ENCODE measurements at regions not wholly inside any gene's neighbourhood (a gene's known extent, or its start where the extent isn't known, plus 50 kb on each side); places are given as distances from the start of the nearest gene placed in this dataset.

DNA sequence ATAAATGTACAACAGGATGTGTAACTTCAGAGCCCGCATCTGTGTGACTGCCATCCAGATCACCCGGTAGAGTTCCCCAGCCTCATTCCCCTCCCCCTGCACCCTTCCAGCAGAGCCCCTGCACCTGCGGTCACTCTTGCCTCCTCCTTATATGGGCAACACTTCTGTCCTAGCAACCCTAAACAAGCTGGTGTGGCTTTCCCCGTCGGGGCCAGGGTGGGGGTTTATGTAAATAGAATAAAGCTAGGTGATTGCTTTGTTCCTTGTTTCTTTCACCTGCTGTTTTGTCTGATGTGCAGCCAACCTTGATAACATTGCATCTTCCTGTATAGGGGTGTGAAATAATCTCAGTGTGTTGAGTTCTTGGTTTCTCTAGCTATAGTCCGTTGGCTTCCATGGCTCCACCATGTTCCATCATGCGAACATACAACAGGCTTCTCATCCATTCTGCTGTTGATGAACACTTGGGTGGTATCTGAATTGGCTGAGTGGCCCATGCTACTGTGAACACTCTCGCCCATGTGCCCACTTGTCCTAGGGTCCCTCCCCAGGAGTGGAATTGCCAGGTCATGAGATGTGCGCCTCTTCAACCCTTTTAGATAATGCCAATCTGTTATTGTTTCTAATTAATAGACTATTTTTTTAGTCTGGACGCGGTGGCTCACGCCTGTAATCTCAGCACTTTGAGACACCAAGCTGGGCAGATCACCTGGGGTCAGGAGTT, 102.2 kb downstream of the KIF26A start:
- TF ChIP-seq JUND (IDR thresholded peaks at IDR 0.05) = no peak
- TF ChIP-seq, protein P1, sequence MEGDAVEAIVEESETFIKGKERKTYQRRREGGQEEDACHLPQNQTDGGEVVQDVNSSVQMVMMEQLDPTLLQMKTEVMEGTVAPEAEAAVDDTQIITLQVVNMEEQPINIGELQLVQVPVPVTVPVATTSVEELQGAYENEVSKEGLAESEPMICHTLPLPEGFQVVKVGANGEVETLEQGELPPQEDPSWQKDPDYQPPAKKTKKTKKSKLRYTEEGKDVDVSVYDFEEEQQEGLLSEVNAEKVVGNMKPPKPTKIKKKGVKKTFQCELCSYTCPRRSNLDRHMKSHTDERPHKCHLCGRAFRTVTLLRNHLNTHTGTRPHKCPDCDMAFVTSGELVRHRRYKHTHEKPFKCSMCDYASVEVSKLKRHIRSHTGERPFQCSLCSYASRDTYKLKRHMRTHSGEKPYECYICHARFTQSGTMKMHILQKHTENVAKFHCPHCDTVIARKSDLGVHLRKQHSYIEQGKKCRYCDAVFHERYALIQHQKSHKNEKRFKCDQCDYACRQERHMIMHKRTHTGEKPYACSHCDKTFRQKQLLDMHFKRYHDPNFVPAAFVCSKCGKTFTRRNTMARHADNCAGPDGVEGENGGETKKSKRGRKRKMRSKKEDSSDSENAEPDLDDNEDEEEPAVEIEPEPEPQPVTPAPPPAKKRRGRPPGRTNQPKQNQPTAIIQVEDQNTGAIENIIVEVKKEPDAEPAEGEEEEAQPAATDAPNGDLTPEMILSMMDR (IDR thresholded peaks at IDR 0.05; ENCODE audit: low read depth, low read length, missing input control) = no peak
